Panc1 (cell line): ENCODE measurements at regions not wholly inside any gene's neighbourhood (a gene's known extent, or its start where the extent isn't known, plus 50 kb on each side); places are given as distances from the start of the nearest gene placed in this dataset.

Experiments used
- ATAC-seq: fragments of 200-7000 bp; cut with Tn5 transposase; 2 replicates; pipeline ENCODE4 v1.9.1; 2020; ENCODE audit warnings: mild to moderate bottlenecking, moderate library complexity
- BruUV-seq: library from RNA; stranded (reverse); fragments of 400-500 nt; replicated peaks from 2 replicates; lab custom pipeline; 2021; lab: Mats Ljungman, UMichigan
- CTCF ChIA-PET: fragments of 300-600 bp; sonication (Branson Sonifier 250); formaldehyde crosslinking; loops from one replicate; lab custom pipeline; 2022; ENCODE audit warnings: antibody characterized with exemption; lab: Charles Lee
- POLR2A ChIA-PET: fragments of 300-600 bp; sonication (Branson Sonifier 250); formaldehyde crosslinking; loops from one replicate; lab custom pipeline; 2022; ENCODE audit warnings: antibody characterized with exemption; lab: Charles Lee
- DNase-seq: peaks from one replicate; pipeline ENCODE4 v3.0.0-alpha.2; 2010; ENCODE audit warnings: low read depth, low spot score
- H3K27ac ChIP-seq: 2 replicates; pipeline ENCODE4 v1.5.1; 2011; ENCODE audit warnings: mild to moderate bottlenecking, low read length, inconsistent platforms
- H3K27me3 ChIP-seq: fragments of 200-500 bp; sonication (Bioruptor generic); 2 replicates; pipeline ENCODE4 v1.6.0; 2014; ENCODE audit warnings: low read length, inconsistent platforms; ENCODE audit not compliant: control insufficient read depth, insufficient read depth
- H3K36me3 ChIP-seq: fragments of 200-500 bp; sonication (Bioruptor generic); 2 replicates; pipeline ENCODE4 v1.5.1; 2014; ENCODE audit warnings: inconsistent platforms, mild to moderate bottlenecking, low read length, moderate library complexity; ENCODE audit not compliant: control insufficient read depth, insufficient read depth
- H3K4me1 ChIP-seq: 2 replicates; pipeline ENCODE4 v1.5.1; 2011; ENCODE audit warnings: inconsistent platforms, mild to moderate bottlenecking, low read length, moderate library complexity; ENCODE audit not compliant: control insufficient read depth, insufficient read depth
- H3K4me3 ChIP-seq, 2 experiments: 2 replicates each; pipeline ENCODE4 v1.5.1; 2011 to 2012; ENCODE audit warnings: low read depth in 2 of 2, low read length in 2 of 2, mild to moderate bottlenecking in 2 of 2, inconsistent platforms in 1 of 2, moderate library complexity in 1 of 2
- H3K9me3 ChIP-seq: fragments of 200-500 bp; sonication (Bioruptor generic); 2 replicates; pipeline ENCODE4 v1.5.1; 2014; ENCODE audit warnings: low read depth, mild to moderate bottlenecking, inconsistent platforms, low read length, moderate library complexity; ENCODE audit not compliant: control insufficient read depth, insufficient read depth
- CTCF ChIP-seq: fragments of 450-650 bp; IDR thresholded peaks from 2 replicates; pipeline ENCODE4 v1.5.1; 2017; ENCODE audit warnings: mild to moderate bottlenecking
- POLR2AphosphoS5 ChIP-seq: IDR thresholded peaks from 2 replicates; pipeline ENCODE4 v1.6.1; 2012; ENCODE audit warnings: mild to moderate bottlenecking, low read depth, low read length, moderate library complexity
- SIN3A ChIP-seq: IDR thresholded peaks from 2 replicates; pipeline ENCODE4 v1.6.1; 2012; ENCODE audit warnings: low read depth, mild to moderate bottlenecking, low read length, moderate library complexity, borderline replicate concordance; ENCODE audit not compliant: insufficient read depth
- TCF7L2 ChIP-seq: IDR thresholded peaks from 2 replicates; pipeline ENCODE4 v1.6.1; 2011; ENCODE audit warnings: mild to moderate bottlenecking, low read depth, low read length, inconsistent platforms
- in situ Hi-C: cut with HindIII; loops from 2 replicates; pipeline ENCODE4 v1.10.0; 2016; ENCODE audit warnings: low sequenced_read_pairs, low pct_unique_long_range_greater_than_20kb
- intact Hi-C: fragments of 100-400 bp; cut with micrococcal nuclease; formaldehyde crosslinking; loops from one replicate; pipeline ENCODE4 v1.10.0; 2022; ENCODE audit not compliant: unreplicated experiment
- TF ChIP-seq, protein P1 (sequence below), 2 experiments: IDR thresholded peaks; 2 replicates each; pipeline ENCODE4 v1.6.1; 2011 to 2012; ENCODE audit warnings: low read depth in 2 of 2, control low read depth in 1 of 2, low read length in 1 of 2, mild to moderate bottlenecking in 1 of 2, moderate library complexity in 1 of 2; ENCODE audit not compliant: insufficient read depth in 1 of 2

DNA sequence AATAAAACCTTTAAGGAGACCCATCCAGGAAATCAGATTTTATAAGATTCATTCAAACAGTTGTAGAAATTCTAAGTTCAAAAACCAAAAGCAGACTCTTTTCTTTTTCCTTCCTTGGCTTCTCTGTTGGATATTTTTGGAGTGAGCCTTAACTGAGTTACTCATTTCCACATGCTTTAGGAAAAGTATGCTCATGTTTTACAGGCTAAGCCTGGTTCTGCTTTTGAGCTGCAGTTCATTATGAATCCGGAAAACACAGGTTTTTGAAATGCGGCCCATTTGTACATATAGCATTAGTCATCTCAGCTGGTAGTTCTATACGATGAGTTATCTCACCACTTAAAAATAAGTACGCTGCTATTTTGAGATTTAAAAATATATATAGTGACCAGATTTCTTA is 156.6 kb upstream of the DMRT1 start:
- intact Hi-C loops (no loop called here), in situ Hi-C loops (no loop called here)
- Histone ChIP-seq H3K27ac (no peak overlapping the region), H3K4me1 (no peaks in the 10 kb centered on the region), H3K9me3 (no peaks in the 10 kb centered on the region), H3K27me3 (no peaks in the 10 kb centered on the region), H3K4me3 (no peak overlapping the region), H3K36me3 (no peaks in the 10 kb centered on the region)
- ChIA-PET POLR2A (no interaction called here), CTCF (no interaction called here)
- TF ChIP-seq POLR2AphosphoS5 (no peak), SIN3A (no peak), TCF7L2 (no peak), CTCF (no peak)
- TF ChIP-seq, protein P1, sequence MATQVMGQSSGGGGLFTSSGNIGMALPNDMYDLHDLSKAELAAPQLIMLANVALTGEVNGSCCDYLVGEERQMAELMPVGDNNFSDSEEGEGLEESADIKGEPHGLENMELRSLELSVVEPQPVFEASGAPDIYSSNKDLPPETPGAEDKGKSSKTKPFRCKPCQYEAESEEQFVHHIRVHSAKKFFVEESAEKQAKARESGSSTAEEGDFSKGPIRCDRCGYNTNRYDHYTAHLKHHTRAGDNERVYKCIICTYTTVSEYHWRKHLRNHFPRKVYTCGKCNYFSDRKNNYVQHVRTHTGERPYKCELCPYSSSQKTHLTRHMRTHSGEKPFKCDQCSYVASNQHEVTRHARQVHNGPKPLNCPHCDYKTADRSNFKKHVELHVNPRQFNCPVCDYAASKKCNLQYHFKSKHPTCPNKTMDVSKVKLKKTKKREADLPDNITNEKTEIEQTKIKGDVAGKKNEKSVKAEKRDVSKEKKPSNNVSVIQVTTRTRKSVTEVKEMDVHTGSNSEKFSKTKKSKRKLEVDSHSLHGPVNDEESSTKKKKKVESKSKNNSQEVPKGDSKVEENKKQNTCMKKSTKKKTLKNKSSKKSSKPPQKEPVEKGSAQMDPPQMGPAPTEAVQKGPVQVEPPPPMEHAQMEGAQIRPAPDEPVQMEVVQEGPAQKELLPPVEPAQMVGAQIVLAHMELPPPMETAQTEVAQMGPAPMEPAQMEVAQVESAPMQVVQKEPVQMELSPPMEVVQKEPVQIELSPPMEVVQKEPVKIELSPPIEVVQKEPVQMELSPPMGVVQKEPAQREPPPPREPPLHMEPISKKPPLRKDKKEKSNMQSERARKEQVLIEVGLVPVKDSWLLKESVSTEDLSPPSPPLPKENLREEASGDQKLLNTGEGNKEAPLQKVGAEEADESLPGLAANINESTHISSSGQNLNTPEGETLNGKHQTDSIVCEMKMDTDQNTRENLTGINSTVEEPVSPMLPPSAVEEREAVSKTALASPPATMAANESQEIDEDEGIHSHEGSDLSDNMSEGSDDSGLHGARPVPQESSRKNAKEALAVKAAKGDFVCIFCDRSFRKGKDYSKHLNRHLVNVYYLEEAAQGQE (IDR thresholded peaks at IDR 0.05; ENCODE audit: insufficient read depth in 1 of 2, low read depth in 2 of 2, low read length in 1 of 2), result no peak
- no TSS peak for BruUV-seq
- ATAC-seq (no peak), DNase-seq (no peak)

GRCh38 chr9:686321-686813 is 155.1 kb upstream of the DMRT1 start:
- no peaks in the 10 kb centered on the region for H3K9me3 ChIP-seq
- ChIA-PET POLR2A (no interaction called here), CTCF (no interaction called here)
- BruUV-seq, result no TSS peak
- no peak overlapping the region for H3K4me3 ChIP-seq
- DNase-seq, result no peak
- intact Hi-C loops (no loop called here), in situ Hi-C loops (no loop called here)
- ATAC-seq, result no peak
- H3K27ac ChIP-seq, result no peak overlapping the region
- TF ChIP-seq POLR2AphosphoS5, result no peak
- H3K36me3 ChIP-seq, result no peaks in the 10 kb centered on the region
- no peaks in the 10 kb centered on the region for H3K27me3 ChIP-seq
- H3K4me1 ChIP-seq, result no peaks in the 10 kb centered on the region

GRCh38 chr9:687034-687785 is 154.3 kb upstream of the DMRT1 start:
- CTCF ChIA-PET, result interaction anchor here (0.6 kb wide), 1 partner anchor 191 kb away, joined by 4 read pairs; no protein-coding TSS in a partner anchor
- intact Hi-C loops (no loop called here), in situ Hi-C loops (no loop called here)
- Histone ChIP-seq H3K36me3 (no peaks in the 10 kb centered on the region), H3K27me3 (no peaks in the 10 kb centered on the region), H3K27ac (no peak overlapping the region), H3K9me3 (no peaks in the 10 kb centered on the region), H3K4me1 (no peaks in the 10 kb centered on the region), H3K4me3 (no peak overlapping the region)
- DNase-seq, result no peak
- BruUV-seq, result no TSS peak
- POLR2A ChIA-PET, result no interaction called here
- ATAC-seq, result no peak
- TF ChIP-seq CTCF (no peak), SIN3A (no peak), TCF7L2 (no peak), POLR2AphosphoS5 (no peak)
- TF ChIP-seq, protein P1 (IDR thresholded peaks at IDR 0.05; ENCODE audit: insufficient read depth in 1 of 2, low read depth in 2 of 2, low read length in 1 of 2), result no peak
